GM13977 (cell line): ENCODE measurements at regions not wholly inside any gene's neighbourhood (a gene's known extent, or its start where the extent isn't known, plus 50 kb on each side); places are given as distances from the start of the nearest gene placed in this dataset.

Experiments
- DNase-seq: peaks from one replicate; pipeline ENCODE4 v3.0.0; 2012; ENCODE audit warnings: low spot score
- in situ Hi-C: fragments of 300-500 bp; cut with MboI; formaldehyde crosslinking; loops from one replicate; pipeline ENCODE4 v1.12.0; 2022; ENCODE audit warnings: low sequenced_read_pairs, low pct_unique_long_range_greater_than_20kb, mixed read lengths, inconsistent platforms; ENCODE audit not compliant: unreplicated experiment
- TF ChIP-seq, protein P1 (sequence below): IDR thresholded peaks from 2 replicates; pipeline ENCODE4 v1.5.1; 2012; ENCODE audit warnings: mild to moderate bottlenecking, control low read depth; ENCODE audit not compliant: insufficient read depth; ENCODE audit errors: extremely low read depth, missing control alignments

DNA sequence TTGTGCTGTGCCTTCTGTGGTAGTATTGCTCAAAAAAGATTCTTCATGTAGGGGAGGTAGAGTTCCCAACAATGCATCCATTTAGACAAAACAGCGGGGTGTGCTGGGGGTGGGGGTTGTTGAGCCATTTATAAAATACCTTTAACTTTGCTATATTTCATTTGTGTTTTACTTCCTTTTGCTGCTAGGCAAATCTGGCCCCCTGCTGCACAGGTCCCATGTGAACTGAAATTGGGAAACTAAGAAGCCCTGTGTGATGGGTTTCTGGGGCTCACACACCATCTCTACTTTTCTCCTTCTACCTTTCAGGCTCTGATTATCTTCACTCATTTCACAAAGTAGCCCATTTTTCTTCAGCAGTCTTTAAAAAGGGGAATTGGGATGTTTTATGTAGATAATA is 52.7 kb upstream of the ITGA4 start:
- in situ Hi-C loops, result no loop called here
- DNase-seq, result no peak
- TF ChIP-seq, protein P1, sequence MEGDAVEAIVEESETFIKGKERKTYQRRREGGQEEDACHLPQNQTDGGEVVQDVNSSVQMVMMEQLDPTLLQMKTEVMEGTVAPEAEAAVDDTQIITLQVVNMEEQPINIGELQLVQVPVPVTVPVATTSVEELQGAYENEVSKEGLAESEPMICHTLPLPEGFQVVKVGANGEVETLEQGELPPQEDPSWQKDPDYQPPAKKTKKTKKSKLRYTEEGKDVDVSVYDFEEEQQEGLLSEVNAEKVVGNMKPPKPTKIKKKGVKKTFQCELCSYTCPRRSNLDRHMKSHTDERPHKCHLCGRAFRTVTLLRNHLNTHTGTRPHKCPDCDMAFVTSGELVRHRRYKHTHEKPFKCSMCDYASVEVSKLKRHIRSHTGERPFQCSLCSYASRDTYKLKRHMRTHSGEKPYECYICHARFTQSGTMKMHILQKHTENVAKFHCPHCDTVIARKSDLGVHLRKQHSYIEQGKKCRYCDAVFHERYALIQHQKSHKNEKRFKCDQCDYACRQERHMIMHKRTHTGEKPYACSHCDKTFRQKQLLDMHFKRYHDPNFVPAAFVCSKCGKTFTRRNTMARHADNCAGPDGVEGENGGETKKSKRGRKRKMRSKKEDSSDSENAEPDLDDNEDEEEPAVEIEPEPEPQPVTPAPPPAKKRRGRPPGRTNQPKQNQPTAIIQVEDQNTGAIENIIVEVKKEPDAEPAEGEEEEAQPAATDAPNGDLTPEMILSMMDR, result no peak

DNA sequence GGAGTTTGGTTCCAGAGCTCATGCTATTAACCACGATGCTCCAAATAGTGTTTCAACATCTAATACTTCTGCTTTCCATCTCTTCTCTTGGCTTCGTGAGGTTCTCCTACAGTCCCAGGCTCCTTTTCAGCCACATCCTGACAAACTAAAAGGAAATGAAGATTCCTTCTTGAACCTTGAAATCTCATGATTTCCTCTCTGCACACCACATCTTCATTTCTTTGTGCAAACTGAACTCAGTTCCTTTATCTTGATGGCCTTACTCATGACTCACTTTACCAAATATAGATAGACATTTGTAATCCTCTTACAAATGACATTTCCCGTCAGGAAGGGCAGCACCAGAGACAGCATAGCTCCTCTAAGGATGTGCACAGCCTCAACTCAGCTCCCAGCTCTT is 50.0 kb upstream of the ITGA4 start:
- DNase-seq, result no peak
- TF ChIP-seq, protein P1, result no peak
- in situ Hi-C loops, result no loop called here
